Heart left ventricle (tissue), 16 donors: ENCODE measurements at regions not wholly inside any gene's neighbourhood (a gene's known extent, or its start where the extent isn't known, plus 50 kb on each side); places are given as distances from the start of the nearest gene placed in this dataset.

Experiments
- ATAC-seq, 4 donors: fragments of 200-7000 bp; cut with Tn5 transposase; one replicate each; pipeline ENCODE4 v1.9.1; 2020 to 2022; ENCODE audit warnings: moderate library complexity in 4 of 4, mild to moderate bottlenecking in 3 of 4, moderate number of reproducible peaks in 1 of 4
- DNase-seq, 5 donors: peaks; one replicate each; pipeline ENCODE4 v3.0.0-alpha.2; 2020
- H3K27ac ChIP-seq, 12 donors: fragments of 200-600 bp; sonication (generic) in 4 of 12; one replicate each; pipeline versions ENCODE4 v1.5.0 to v1.8.0; 2016 to 2022; ENCODE audit warnings: mild to moderate bottlenecking in 2 of 12
- H3K27me3 ChIP-seq, 9 donors: fragments of 200-600 bp; sonication (generic) in 2 of 9; one replicate each; pipeline versions ENCODE4 v1.5.1 to v1.8.0; 2016 to 2022; ENCODE audit warnings: mild to moderate bottlenecking in 3 of 9
- H3K36me3 ChIP-seq, 9 donors: fragments of 200-600 bp; sonication (generic) in 2 of 9; one replicate each; pipeline versions ENCODE4 v1.5.0 to v1.8.0; 2018 to 2022; ENCODE audit warnings: mild to moderate bottlenecking in 2 of 9
- H3K4me1 ChIP-seq, 12 donors: fragments of 200-600 bp; sonication (generic) in 4 of 12; one replicate each; pipeline versions ENCODE4 v1.5.0 to v1.8.0; 2016 to 2022; ENCODE audit warnings: mild to moderate bottlenecking in 3 of 12
- H3K4me3 ChIP-seq, 12 donors: fragments of 200-600 bp; sonication (generic) in 4 of 12; one replicate each; pipeline versions ENCODE4 v1.5.0 to v1.8.0; 2017 to 2022; ENCODE audit warnings: mild to moderate bottlenecking in 9 of 12, moderate library complexity in 4 of 12
- H3K9me3 ChIP-seq, 12 donors: fragments of 200-600 bp; sonication (generic) in 4 of 12; one replicate each; pipeline versions ENCODE4 v1.5.0 to v1.8.0; 2016 to 2022; ENCODE audit warnings: mild to moderate bottlenecking in 1 of 12
- CTCF ChIP-seq, 12 donors: fragments of 200-600 bp; sonication (generic) in 4 of 12; IDR thresholded peaks; one replicate each; pipeline versions ENCODE4 v1.5.0 to v1.8.0; 2018 to 2022; ENCODE audit warnings: antibody characterized with exemption in 12 of 12, mild to moderate bottlenecking in 5 of 12
- POLR2A ChIP-seq, 2 donors: fragments of 450-650 bp; IDR thresholded peaks; one replicate each; pipeline ENCODE4 v1.6.1; 2017; ENCODE audit warnings: antibody characterized with exemption in 2 of 2, mild to moderate bottlenecking in 2 of 2, moderate library complexity in 2 of 2
- WGBS, 4 donors: extraction: QIAGEN DNeasy Blood & Tissue Kit in 2 of 4; methylation state at CpG; one replicate each; pipeline versions ENCODE4 v1.1.5 to v1.1.7; 2013 to 2018; 5-methylcytosine and 5-hydroxymethylcytosine counted together
- intact Hi-C, 10 donors: fragments of 100-400 bp; cut with DNase I; formaldehyde crosslinking; loops; one replicate each; pipeline versions ENCODE4 v1.11.1 to v1.14.2; 2022
- microRNA-seq, 4 donors: library from miRNA; unstranded; fragments of <30 nt; microRNA quantifications; one replicate each; pipeline versions ENCODE4 to v1.2.0, GENCODE V29; 2017 to 2020
- donor health status: ischemic (EF 13 %, LVEDD 7.1; RV severe dilation, severe dysfunction).
- donor health status: healthy with polysubstance abuse.
- donor health status: DM: no; HTN: yes; CAD: no.
- donor health status: DM: no; HTN: no; CAD: no.
- donor health status: ischemic (EF 25% LVEDD 6.9; RV normal size, moderate dysfunction).
- donor health status: ischemic (EF 25% LVEDD 5.7; RV mildly dilated, moderate dysfunction).
- donor health status: healthy.
- donor health status: DM: yes; HTN: yes; CAD: no.
- donor health status: ischemic (EF 35%, LVEDD 5.7; RV mildly dilated, moderate dysfunction).
- donor health status: nonischemic (EF 11% LVEDD 7.7; RV severe dilation, severe dysfunction).
- donor health status: DM: yes; HTN: yes; CAD: no.
- donor health status: PGD.
- donor health status: ischemic (EF 29% LVEDD 5.4; RV normal size, mild dysfunction).
- donor health status: nonischemic (EF 23%, LVEDD 6.1; RV moderate dilation, normal function).

GRCh38 chr12:98456041-98456440 is 59.3 kb upstream of the TMPO start:
- WGBS, 4 donors: 75 to 86% (median 81%) methylated on average over 3 of the region's 3 CpGs
- Histone ChIP-seq H3K27me3 (no peaks in the 10 kb centered on the region), H3K9me3 (no peaks in the 10 kb centered on the region), H3K4me1 (peaks cover 0 to 8% (median 2%) of the 10 kb centered on the region in 12 donors), H3K27ac (no peak overlapping the region), H3K36me3 (no peaks in the 10 kb centered on the region), H3K4me3 (peak overlapping the region in 1 of 12 donors; percentile 53)
- intact Hi-C loops: no loop called here
- DNase-seq: no peak
- TF ChIP-seq POLR2A (IDR thresholded peaks at IDR 0.05): no peak
- no peak for ATAC-seq

- ATAC-seq (peak in 3 of 4 donors; percentile 78 to 93 (median 89)), DNase-seq (peak; percentile 37 to 75 (median 50))
- Histone ChIP-seq H3K36me3 (no peaks in the 10 kb centered on the region), H3K27ac (peak overlapping the region in 4 of 12 donors; percentile 2 to 29 (median 20)), H3K4me3 (peak overlapping the region in 11 of 12 donors; percentile 29 to 59 (median 46)), H3K27me3 (no peaks in the 10 kb centered on the region), H3K4me1 (peaks cover 0 to 8% (median 2%) of the 10 kb centered on the region in 12 donors), H3K9me3 (no peaks in the 10 kb centered on the region)
- TF ChIP-seq CTCF (IDR thresholded peaks at IDR 0.05): no peak
- TF ChIP-seq POLR2A (IDR thresholded peaks at IDR 0.05): no peak
- intact Hi-C loops: no loop called here
- 17 to 55% (median 21%) methylated on average over 14 to 50 of the region's 50 CpGs for WGBS, 4 donors
Measured at GRCh38 chr12:98456576-98457573, 58.5 kb upstream of the TMPO start.

GRCh38 chr12:98464190-98464589 is 51.2 kb upstream of the TMPO start:
- WGBS, 4 donors: 58 to 77% (median 63%) methylated on average over 1 of the region's 1 CpG
- H3K4me1 ChIP-seq: peaks cover 0 to 26% (median 2%) of the 10 kb centered on the region in 12 donors
- no peaks in the 10 kb centered on the region for H3K27me3 ChIP-seq
- H3K4me3 ChIP-seq: no peak overlapping the region
- ATAC-seq (peak in 2 of 4 donors; percentile 22 to 42), DNase-seq (no peak)
- H3K36me3 ChIP-seq: no peaks in the 10 kb centered on the region
- no peaks in the 10 kb centered on the region for H3K9me3 ChIP-seq
- TF ChIP-seq POLR2A (IDR thresholded peaks at IDR 0.05) (no peak), CTCF (IDR thresholded peaks at IDR 0.05) (no peak)
- no peak overlapping the region for H3K27ac ChIP-seq
- intact Hi-C loops: no loop called here

GRCh38 chr12:98465505-98465904 is 49.9 kb upstream of the TMPO start:
- ATAC-seq: no peak
- intact Hi-C loops: no loop called here

More at GRCh38 chr12:98465505-98465904, 49.9 kb upstream of the TMPO start:
- DNase-seq: no peak
- Histone ChIP-seq H3K4me3 (no peak overlapping the region), H3K9me3 (no peaks in the 10 kb centered on the region), H3K27me3 (no peaks in the 10 kb centered on the region), H3K27ac (no peak overlapping the region), H3K36me3 (no peaks in the 10 kb centered on the region), H3K4me1 (peaks cover 0 to 26% (median 2%) of the 10 kb centered on the region in 12 donors)
- WGBS, 4 donors: 91 to 95% (median 94%) methylated on average over 1 of the region's 1 CpG
- TF ChIP-seq CTCF (IDR thresholded peaks at IDR 0.05) (no peak), POLR2A (IDR thresholded peaks at IDR 0.05) (no peak)

Small RNA genes lying in the stretch of these regions (microRNA-seq; reads per million reads assigned to microRNA genes)
- gene MIR4303: 0 reads per million in 4 donors
- gene MIR4495: 0 reads per million in 4 donors
